ENCODE measurements at regions not wholly inside any gene's neighbourhood (a gene's known extent, or its start where the extent isn't known, plus 50 kb on each side); places are given as distances from the start of the nearest gene placed in this dataset.

DNA sequence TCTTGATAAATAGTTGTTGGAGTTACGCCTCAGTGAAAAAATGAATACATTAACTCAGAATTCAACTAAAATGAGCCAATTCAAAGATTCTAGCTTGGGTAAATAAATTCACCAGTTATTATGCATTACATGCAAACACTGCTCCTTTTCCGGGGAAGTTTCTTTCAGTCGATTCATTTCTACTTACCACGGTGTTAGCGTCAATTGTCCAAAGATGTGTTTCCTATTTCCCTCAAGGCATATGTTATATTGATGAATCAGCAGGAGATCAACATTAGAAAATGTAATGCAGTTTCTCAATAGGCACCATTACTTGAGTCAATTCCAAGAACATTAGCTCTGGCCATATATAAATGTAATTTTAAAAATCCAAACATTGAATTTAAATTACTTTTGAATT is 517.7 kb downstream of the OTOL1 start:
- Histone ChIP-seq H4K20me1 (ENCODE audit: insufficient read depth, low read length) (no peaks in the 10 kb centered on the region), H3K36me3 (ENCODE audit: insufficient read depth, low read length) (no peaks in the 10 kb centered on the region), H3K4me2 (ENCODE audit: low read length) (no peak overlapping the region), H3K79me2 (ENCODE audit: insufficient read depth, low read depth, low read length) (no peaks in the 10 kb centered on the region), H3K9me3 (ENCODE audit: low read length) (no peaks in the 10 kb centered on the region), H2AFZ (ENCODE audit: low read length) (no peak overlapping the region), H3K9me2 (ENCODE audit: insufficient read depth, low read length) (no peaks in the 10 kb centered on the region), H3K4me3 (ENCODE audit: low read depth, low read length, poor library complexity, severe bottlenecking) (no peak overlapping the region), H3K27ac (ENCODE audit: low read depth, low read length, poor library complexity, severe bottlenecking) (no peak overlapping the region), H3K4me1 (ENCODE audit: insufficient read depth, low read length, poor library complexity, severe bottlenecking) (no peaks in the 10 kb centered on the region)
- DNase-seq (ENCODE audit: low spot score) = no peak
- TF ChIP-seq EZH2phosphoT487 (IDR thresholded peaks at IDR 0.05; ENCODE audit: borderline replicate concordance, low read depth, low read length) = no peak
- TF ChIP-seq, protein P1, sequence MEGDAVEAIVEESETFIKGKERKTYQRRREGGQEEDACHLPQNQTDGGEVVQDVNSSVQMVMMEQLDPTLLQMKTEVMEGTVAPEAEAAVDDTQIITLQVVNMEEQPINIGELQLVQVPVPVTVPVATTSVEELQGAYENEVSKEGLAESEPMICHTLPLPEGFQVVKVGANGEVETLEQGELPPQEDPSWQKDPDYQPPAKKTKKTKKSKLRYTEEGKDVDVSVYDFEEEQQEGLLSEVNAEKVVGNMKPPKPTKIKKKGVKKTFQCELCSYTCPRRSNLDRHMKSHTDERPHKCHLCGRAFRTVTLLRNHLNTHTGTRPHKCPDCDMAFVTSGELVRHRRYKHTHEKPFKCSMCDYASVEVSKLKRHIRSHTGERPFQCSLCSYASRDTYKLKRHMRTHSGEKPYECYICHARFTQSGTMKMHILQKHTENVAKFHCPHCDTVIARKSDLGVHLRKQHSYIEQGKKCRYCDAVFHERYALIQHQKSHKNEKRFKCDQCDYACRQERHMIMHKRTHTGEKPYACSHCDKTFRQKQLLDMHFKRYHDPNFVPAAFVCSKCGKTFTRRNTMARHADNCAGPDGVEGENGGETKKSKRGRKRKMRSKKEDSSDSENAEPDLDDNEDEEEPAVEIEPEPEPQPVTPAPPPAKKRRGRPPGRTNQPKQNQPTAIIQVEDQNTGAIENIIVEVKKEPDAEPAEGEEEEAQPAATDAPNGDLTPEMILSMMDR (conservative IDR thresholded peaks at IDR 0.05; ENCODE audit: low read length) = no peak
- intact Hi-C loops (cut with micrococcal nuclease; ENCODE audit: unreplicated experiment) = no loop called here
- ChIA-PET CTCF (ENCODE audit: unreplicated experiment) (no interaction called here), POLR2A (no interaction called here)
- BruUV-seq (replicated peaks) = no TSS peak

DNA sequence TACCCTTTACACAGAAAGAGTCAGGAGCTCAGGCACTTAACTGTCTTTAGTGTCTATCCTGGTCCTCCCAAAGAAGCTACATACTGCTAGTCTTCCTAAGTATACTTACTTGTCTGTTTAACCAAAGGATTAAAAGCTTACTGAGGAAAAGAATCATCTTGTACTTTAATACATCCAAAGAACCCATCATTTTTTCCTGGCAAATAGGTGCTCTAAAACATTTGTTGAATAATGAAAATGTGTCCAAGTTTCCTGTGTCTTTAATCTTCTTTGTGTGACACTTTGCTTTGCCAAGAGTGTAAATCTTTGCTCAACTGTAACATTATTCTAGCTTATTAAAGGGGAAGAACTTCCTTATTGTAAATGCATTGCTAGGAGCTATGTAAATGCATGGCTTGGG is 519.2 kb downstream of the OTOL1 start:
- DNase-seq (ENCODE audit: low spot score) = no peak
- Histone ChIP-seq H2AFZ (ENCODE audit: low read length) (no peak overlapping the region), H3K79me2 (ENCODE audit: insufficient read depth, low read depth, low read length) (no peaks in the 10 kb centered on the region), H3K9me3 (ENCODE audit: low read length) (no peaks in the 10 kb centered on the region), H3K4me3 (ENCODE audit: low read depth, low read length, poor library complexity, severe bottlenecking) (no peak overlapping the region), H3K9me2 (ENCODE audit: insufficient read depth, low read length) (no peaks in the 10 kb centered on the region), H3K36me3 (ENCODE audit: insufficient read depth, low read length) (no peaks in the 10 kb centered on the region), H3K4me1 (ENCODE audit: insufficient read depth, low read length, poor library complexity, severe bottlenecking) (no peaks in the 10 kb centered on the region), H3K4me2 (ENCODE audit: low read length) (no peak overlapping the region), H4K20me1 (ENCODE audit: insufficient read depth, low read length) (no peaks in the 10 kb centered on the region), H3K27ac (ENCODE audit: low read depth, low read length, poor library complexity, severe bottlenecking) (no peak overlapping the region)
- no TSS peak for BruUV-seq (replicated peaks)
- ChIA-PET CTCF (ENCODE audit: unreplicated experiment) (no interaction called here), POLR2A (interaction anchor here (0.7 kb wide), 1 partner anchor 1307 kb away, joined by 3 read pairs; no protein-coding TSS in a partner anchor)
- TF ChIP-seq EZH2phosphoT487 (IDR thresholded peaks at IDR 0.05; ENCODE audit: borderline replicate concordance, low read depth, low read length) = no peak
- TF ChIP-seq, protein P1 (conservative IDR thresholded peaks at IDR 0.05; ENCODE audit: low read length) = no peak
- intact Hi-C loops (cut with micrococcal nuclease; ENCODE audit: unreplicated experiment) = no loop called here

DNA sequence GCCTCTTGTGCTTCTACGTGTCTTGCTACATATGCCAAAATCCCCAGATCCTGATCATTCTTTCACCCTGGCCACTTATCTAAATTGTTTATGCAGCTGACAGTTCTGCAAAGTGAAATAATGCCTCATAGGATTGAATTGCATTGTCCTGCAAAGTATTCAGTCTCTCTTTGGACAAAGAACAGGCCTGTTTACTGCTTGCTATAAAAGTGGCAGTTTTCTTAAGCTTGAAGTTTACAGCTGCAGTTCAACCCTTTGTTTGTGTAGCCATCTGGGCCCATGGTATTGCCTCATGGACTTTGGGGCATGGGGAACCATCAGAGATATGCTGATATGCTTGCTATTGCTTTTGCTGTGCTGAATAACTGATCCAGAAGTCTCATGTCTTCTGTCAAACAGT is 523.2 kb downstream of the OTOL1 start:
- no peak overlapping the region for H3K4me3 ChIP-seq (ENCODE audit: low read depth, low read length, poor library complexity, severe bottlenecking)
- no peak overlapping the region for H3K4me2 ChIP-seq (ENCODE audit: low read length)
- DNase-seq (ENCODE audit: low spot score) = no peak
- ChIA-PET CTCF (ENCODE audit: unreplicated experiment) (no interaction called here), POLR2A (no interaction called here)
- intact Hi-C loops (cut with micrococcal nuclease; ENCODE audit: unreplicated experiment) = no loop called here
- H4K20me1 ChIP-seq (ENCODE audit: insufficient read depth, low read length) = no peaks in the 10 kb centered on the region
- no peaks in the 10 kb centered on the region for H3K79me2 ChIP-seq (ENCODE audit: insufficient read depth, low read depth, low read length)
- no peaks in the 10 kb centered on the region for H3K9me2 ChIP-seq (ENCODE audit: insufficient read depth, low read length)
- no peaks in the 10 kb centered on the region for H3K9me3 ChIP-seq (ENCODE audit: low read length)
- no peaks in the 10 kb centered on the region for H3K36me3 ChIP-seq (ENCODE audit: insufficient read depth, low read length)
- H2AFZ ChIP-seq (ENCODE audit: low read length) = no peak overlapping the region
- H3K4me1 ChIP-seq (ENCODE audit: insufficient read depth, low read length, poor library complexity, severe bottlenecking) = no peaks in the 10 kb centered on the region
- no TSS peak for BruUV-seq (replicated peaks)
- H3K27ac ChIP-seq (ENCODE audit: low read depth, low read length, poor library complexity, severe bottlenecking) = no peak overlapping the region
- TF ChIP-seq EZH2phosphoT487 (IDR thresholded peaks at IDR 0.05; ENCODE audit: borderline replicate concordance, low read depth, low read length) = no peak
- TF ChIP-seq, protein P1 (conservative IDR thresholded peaks at IDR 0.05; ENCODE audit: low read length) = no peak

All from OCI-LY7 (cell line).